SU-DHL-6 (cell line): ENCODE measurements at regions not wholly inside any gene's neighbourhood (a gene's known extent, or its start where the extent isn't known, plus 50 kb on each side); places are given as distances from the start of the nearest gene placed in this dataset.

Experiments used
- EZH2phosphoT487 ChIP-seq: fragments of 200-600 bp; sonication (generic), shearing (Covaris generic); conservative IDR thresholded peaks from 2 replicates; pipeline ENCODE4 v1.6.1; 2018; ENCODE audit warnings: mild to moderate bottlenecking, antibody characterized with exemption, low read length, moderate library complexity, mixed read lengths
- TF ChIP-seq, protein P1 (sequence below): fragments of 200-600 bp; sonication (generic); IDR thresholded peaks from one replicate; pipeline ENCODE4 v1.5.1; 2017; ENCODE audit warnings: antibody characterized with exemption, mild to moderate bottlenecking, low read length, moderate library complexity; ENCODE audit not compliant: insufficient read depth, poor library complexity, severe bottlenecking

DNA sequence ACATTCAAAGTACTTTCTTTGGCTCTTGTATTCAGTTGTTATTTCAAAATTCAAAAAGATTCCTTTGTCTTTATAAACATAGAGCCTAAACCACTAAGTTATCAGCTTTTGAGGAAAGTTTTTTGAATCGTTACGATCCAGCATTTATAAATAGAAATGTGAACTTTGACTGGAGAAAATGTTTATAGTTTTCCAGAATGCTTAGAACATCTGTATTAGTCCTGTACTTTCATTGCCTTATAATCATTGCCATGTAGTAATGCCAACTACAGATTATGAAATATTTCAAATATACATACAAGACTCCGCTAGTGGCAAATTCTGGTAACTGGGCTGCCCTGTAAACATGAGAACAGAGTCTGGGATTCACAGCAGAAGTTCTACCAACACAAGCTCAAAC lies 191.3 kb upstream of the PRKCQ start:
- TF ChIP-seq EZH2phosphoT487, result no peak
- TF ChIP-seq, protein P1, sequence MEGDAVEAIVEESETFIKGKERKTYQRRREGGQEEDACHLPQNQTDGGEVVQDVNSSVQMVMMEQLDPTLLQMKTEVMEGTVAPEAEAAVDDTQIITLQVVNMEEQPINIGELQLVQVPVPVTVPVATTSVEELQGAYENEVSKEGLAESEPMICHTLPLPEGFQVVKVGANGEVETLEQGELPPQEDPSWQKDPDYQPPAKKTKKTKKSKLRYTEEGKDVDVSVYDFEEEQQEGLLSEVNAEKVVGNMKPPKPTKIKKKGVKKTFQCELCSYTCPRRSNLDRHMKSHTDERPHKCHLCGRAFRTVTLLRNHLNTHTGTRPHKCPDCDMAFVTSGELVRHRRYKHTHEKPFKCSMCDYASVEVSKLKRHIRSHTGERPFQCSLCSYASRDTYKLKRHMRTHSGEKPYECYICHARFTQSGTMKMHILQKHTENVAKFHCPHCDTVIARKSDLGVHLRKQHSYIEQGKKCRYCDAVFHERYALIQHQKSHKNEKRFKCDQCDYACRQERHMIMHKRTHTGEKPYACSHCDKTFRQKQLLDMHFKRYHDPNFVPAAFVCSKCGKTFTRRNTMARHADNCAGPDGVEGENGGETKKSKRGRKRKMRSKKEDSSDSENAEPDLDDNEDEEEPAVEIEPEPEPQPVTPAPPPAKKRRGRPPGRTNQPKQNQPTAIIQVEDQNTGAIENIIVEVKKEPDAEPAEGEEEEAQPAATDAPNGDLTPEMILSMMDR, result no peak
